ENCODE measurements at regions not wholly inside any gene's neighbourhood (a gene's known extent, or its start where the extent isn't known, plus 50 kb on each side); places are given as distances from the start of the nearest gene placed in this dataset.

- Histone ChIP-seq H4K20me1 (ENCODE audit: insufficient read depth) (no peaks in the 10 kb centered on the region), H3K79me2 (ENCODE audit: insufficient read depth, low read length) (no peaks in the 10 kb centered on the region), H3K36me3 (ENCODE audit: control insufficient read depth in 1 of 2, insufficient read depth in 2 of 2, low read length in 2 of 2) (no peaks in the 10 kb centered on the region), H3K4me1 (ENCODE audit: control insufficient read depth in 1 of 2, insufficient read depth in 2 of 2, low read length in 2 of 2) (no peaks in the 10 kb centered on the region), H3K9me2 (ENCODE audit: insufficient read depth) (no peaks in the 10 kb centered on the region), H3K27ac (ENCODE audit: low read depth, low read length) (no peak overlapping the region), H3K27me3 (ENCODE audit: insufficient read depth, low read length) (no peaks in the 10 kb centered on the region), H3K9me3 (ENCODE audit: control insufficient read depth in 1 of 2, insufficient read depth in 1 of 2, low read depth in 1 of 2, low read length in 2 of 2) (peaks cover 11 to 23% of the 10 kb centered on the region in 2 experiments; a peak in 2 of 4 replicates), H3K4me2 (ENCODE audit: low read length) (no peak overlapping the region), H2AFZ (ENCODE audit: low read depth, low read length, poor library complexity, severe bottlenecking) (no peak overlapping the region), H3K9ac (ENCODE audit: low read length) (no peak overlapping the region), H3K4me3 (replicated peaks in 1 of 2; ENCODE audit: low read depth in 1 of 2, low read length in 2 of 2) (no peak overlapping the region)
- intact Hi-C loops (cut with micrococcal nuclease) = no loop called here
- ChIA-PET CTCF (no interaction called here), RAD21 (ENCODE audit: low non-redundant PET in 1 of 2, low total read pairs in 2 of 2, uncharacterized antibody in 2 of 2, unreplicated experiment in 2 of 2) (no interaction called here), POLR2A (no interaction called here)
- no peak for ATAC-seq
- no TSS peak for BruUV-seq (replicated peaks)
- DNase-seq (ENCODE audit: low read depth, low spot score) = no peak
- TF ChIP-seq ZNF274 (IDR thresholded peaks at IDR 0.05; ENCODE audit: low read depth, low read length) (no peak), CEBPB (IDR thresholded peaks at IDR 0.05; ENCODE audit: low read depth) (no peak), ZBTB33 (IDR thresholded peaks at IDR 0.05; ENCODE audit: extremely low read depth, insufficient replicate concordance, low read length) (no peak), ZFX (IDR thresholded peaks at IDR 0.05) (no peak), CTCF (IDR thresholded peaks at IDR 0.05 in 2 of 3, conservative IDR thresholded peaks at IDR 0.05 in 1 of 3; ENCODE audit: borderline replicate concordance in 1 of 3, insufficient read depth in 1 of 3, low read depth in 2 of 3, low read length in 2 of 3) (no peak), JUND (IDR thresholded peaks at IDR 0.05) (no peak), YY1 (IDR thresholded peaks at IDR 0.05; ENCODE audit: extremely low read depth, insufficient replicate concordance, low read depth, low read length) (no peak), SIN3A (IDR thresholded peaks at IDR 0.05; ENCODE audit: low read depth) (no peak), ATF3 (IDR thresholded peaks at IDR 0.05) (no peak), POLR2AphosphoS5 (IDR thresholded peaks at IDR 0.05; ENCODE audit: low read depth, low read length) (no peak), FOSL1 (IDR thresholded peaks at IDR 0.05; ENCODE audit: low read depth) (no peak), SRF (IDR thresholded peaks at IDR 0.05; ENCODE audit: low read depth) (no peak), RAD21 (IDR thresholded peaks at IDR 0.05; ENCODE audit: low read depth) (no peak), POLR2A (IDR thresholded peaks at IDR 0.05; ENCODE audit: borderline replicate concordance, extremely low read depth, insufficient read depth, insufficient read length) (no peak), CBX3 (IDR thresholded peaks at IDR 0.05; ENCODE audit: low read depth) (no peak), ELF1 (IDR thresholded peaks at IDR 0.05; ENCODE audit: borderline replicate concordance, low read depth) (no peak)
- TF ChIP-seq, protein P1, sequence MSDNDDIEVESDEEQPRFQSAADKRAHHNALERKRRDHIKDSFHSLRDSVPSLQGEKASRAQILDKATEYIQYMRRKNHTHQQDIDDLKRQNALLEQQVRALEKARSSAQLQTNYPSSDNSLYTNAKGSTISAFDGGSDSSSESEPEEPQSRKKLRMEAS (IDR thresholded peaks at IDR 0.05) = no peak
- TF ChIP-seq, protein P2, sequence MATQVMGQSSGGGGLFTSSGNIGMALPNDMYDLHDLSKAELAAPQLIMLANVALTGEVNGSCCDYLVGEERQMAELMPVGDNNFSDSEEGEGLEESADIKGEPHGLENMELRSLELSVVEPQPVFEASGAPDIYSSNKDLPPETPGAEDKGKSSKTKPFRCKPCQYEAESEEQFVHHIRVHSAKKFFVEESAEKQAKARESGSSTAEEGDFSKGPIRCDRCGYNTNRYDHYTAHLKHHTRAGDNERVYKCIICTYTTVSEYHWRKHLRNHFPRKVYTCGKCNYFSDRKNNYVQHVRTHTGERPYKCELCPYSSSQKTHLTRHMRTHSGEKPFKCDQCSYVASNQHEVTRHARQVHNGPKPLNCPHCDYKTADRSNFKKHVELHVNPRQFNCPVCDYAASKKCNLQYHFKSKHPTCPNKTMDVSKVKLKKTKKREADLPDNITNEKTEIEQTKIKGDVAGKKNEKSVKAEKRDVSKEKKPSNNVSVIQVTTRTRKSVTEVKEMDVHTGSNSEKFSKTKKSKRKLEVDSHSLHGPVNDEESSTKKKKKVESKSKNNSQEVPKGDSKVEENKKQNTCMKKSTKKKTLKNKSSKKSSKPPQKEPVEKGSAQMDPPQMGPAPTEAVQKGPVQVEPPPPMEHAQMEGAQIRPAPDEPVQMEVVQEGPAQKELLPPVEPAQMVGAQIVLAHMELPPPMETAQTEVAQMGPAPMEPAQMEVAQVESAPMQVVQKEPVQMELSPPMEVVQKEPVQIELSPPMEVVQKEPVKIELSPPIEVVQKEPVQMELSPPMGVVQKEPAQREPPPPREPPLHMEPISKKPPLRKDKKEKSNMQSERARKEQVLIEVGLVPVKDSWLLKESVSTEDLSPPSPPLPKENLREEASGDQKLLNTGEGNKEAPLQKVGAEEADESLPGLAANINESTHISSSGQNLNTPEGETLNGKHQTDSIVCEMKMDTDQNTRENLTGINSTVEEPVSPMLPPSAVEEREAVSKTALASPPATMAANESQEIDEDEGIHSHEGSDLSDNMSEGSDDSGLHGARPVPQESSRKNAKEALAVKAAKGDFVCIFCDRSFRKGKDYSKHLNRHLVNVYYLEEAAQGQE (IDR thresholded peaks at IDR 0.05; ENCODE audit: low read depth) = no peak
Measured at GRCh38 chr15:87527416-87527815, 729.1 kb downstream of the NTRK3 start.
